HepG2 (cell line): ENCODE measurements at regions not wholly inside any gene's neighbourhood (a gene's known extent, or its start where the extent isn't known, plus 50 kb on each side); places are given as distances from the start of the nearest gene placed in this dataset.

Source experiments
- ATAC-seq: fragments of 200-7000 bp; cut with Tn5 transposase; 3 replicates; pipeline ENCODE4 v1.9.1; 2020; ENCODE audit warnings: mild to moderate bottlenecking, moderate library complexity
- BruUV-seq: library from RNA; stranded (reverse); fragments of 400-500 nt; replicated peaks from 2 replicates; lab custom pipeline; 2021; lab: Mats Ljungman, UMichigan
- CTCF ChIA-PET: fragments of 300-600 bp; formaldehyde crosslinking; extraction: SDS; loops from one replicate; lab custom pipeline; 2021; ENCODE audit warnings: low total read pairs, inconsistent platforms, low intra/inter-chr PET ratio; lab: Yijun Ruan, JAX
- POLR2A ChIA-PET: fragments of 350-600 bp; sonication (Branson Sonifier 250); formaldehyde crosslinking; loops from one replicate; lab custom pipeline; 2020; ENCODE audit warnings: antibody characterized with exemption, inconsistent platforms; lab: Yijun Ruan, JAX
- DNase-seq: peaks from one replicate; pipeline ENCODE4 v3.0.0-alpha.2; 2015; ENCODE audit warnings: low spot score
- FAIRE-seq: peaks from 3 replicates; lab custom pipeline; 2011; peaks lifted over from hg19 to GRCh38; lab: Jason Lieb, UNC
- H2AFZ ChIP-seq: one replicate; pipeline ENCODE4 v1.6.1; 2011; ENCODE audit warnings: low read length, inconsistent platforms
- H3K27ac ChIP-seq: fragments of 300-600 bp; 3 replicates; pipeline ENCODE4 v1.8.0; 2011; ENCODE audit warnings: mixed run types, mild to moderate bottlenecking, mixed read lengths, low read length, inconsistent platforms; ENCODE audit not compliant: insufficient read depth; ENCODE audit errors: extremely low read length
- H3K27me3 ChIP-seq, 2 experiments: fragments of 200-600 bp in 1 of 2; 2 replicates in 1 of 2; 3 replicates in 1 of 2; pipeline versions ENCODE4 v1.6.0 to v1.8.0; 2011; ENCODE audit warnings: low read length in 2 of 2, mild to moderate bottlenecking in 2 of 2, moderate library complexity in 2 of 2, inconsistent platforms in 1 of 2; ENCODE audit not compliant: insufficient read depth in 2 of 2, control insufficient read depth in 1 of 2
- H3K36me3 ChIP-seq, 2 experiments: fragments of 200-600 bp in 1 of 2; replicated peaks in 1 of 2; 2 replicates in 1 of 2; 3 replicates in 1 of 2; pipeline versions ENCODE4 v1.5.1 to v1.8.0; 2011; ENCODE audit warnings: low read length in 2 of 2, inconsistent platforms in 1 of 2; ENCODE audit not compliant: insufficient read depth in 2 of 2, control insufficient read depth in 1 of 2
- H3K4me1 ChIP-seq: 2 replicates; pipeline ENCODE4 v1.5.1; 2012; ENCODE audit warnings: low read length, inconsistent platforms; ENCODE audit not compliant: insufficient read depth
- H3K4me2 ChIP-seq: 2 replicates; pipeline ENCODE4 v1.6.0; 2011; ENCODE audit warnings: low read depth, low read length, inconsistent platforms
- H3K4me3 ChIP-seq, 3 experiments: fragments of 200-600 bp in 1 of 3; sonication (generic), shearing (Covaris generic) in 1 of 3; replicated peaks in 1 of 3; 2 replicates each; pipeline ENCODE4 v1.5.1; 2011 to 2016; ENCODE audit warnings: low read length in 3 of 3, inconsistent platforms in 2 of 3, low read depth in 2 of 3, mild to moderate bottlenecking in 2 of 3, control low read depth in 1 of 3, mixed read lengths in 1 of 3; ENCODE audit not compliant: insufficient read depth in 1 of 3
- H3K79me2 ChIP-seq: one replicate; pipeline ENCODE4 v1.6.1; 2011; ENCODE audit warnings: low read length, inconsistent platforms; ENCODE audit not compliant: insufficient read depth
- H3K9ac ChIP-seq: 2 replicates; pipeline ENCODE4 v1.6.0; 2011; ENCODE audit warnings: mild to moderate bottlenecking, low read depth, low read length, inconsistent platforms; ENCODE audit not compliant: insufficient read depth
- H3K9me3 ChIP-seq: 2 replicates; pipeline ENCODE4 v1.5.1; 2012; ENCODE audit warnings: mild to moderate bottlenecking, low read length
- H4K20me1 ChIP-seq: 2 replicates; pipeline ENCODE4 v1.6.0; 2011; ENCODE audit warnings: inconsistent platforms, mild to moderate bottlenecking, low read length, moderate library complexity; ENCODE audit not compliant: insufficient read depth
- ARHGAP35 ChIP-seq: sonication (generic); formaldehyde crosslinking; IDR thresholded peaks from 2 replicates; pipeline ENCODE4 v1.9.0; 2022; ENCODE audit warnings: mild to moderate bottlenecking, inconsistent platforms, moderate library complexity, missing genetic modification reagents, borderline replicate concordance
- CEBPZ ChIP-seq: IDR thresholded peaks from 2 replicates; pipeline ENCODE4 v1.6.1; 2012; ENCODE audit warnings: low read length, improper control_type of control experiment
- ETV6 ChIP-seq: sonication (generic); formaldehyde crosslinking; conservative IDR thresholded peaks from 2 replicates; pipeline ENCODE4 v1.4.0; 2020; ENCODE audit warnings: missing genetic modification reagents
- FUBP1 ChIP-seq: sonication (generic); formaldehyde crosslinking; IDR thresholded peaks from 2 replicates; pipeline ENCODE4 v1.5.1; 2020; ENCODE audit warnings: missing genetic modification reagents, mild to moderate bottlenecking, borderline replicate concordance
- GLMP ChIP-seq: sonication (generic); formaldehyde crosslinking; IDR thresholded peaks from 2 replicates; pipeline ENCODE4 v1.9.0; 2021; ENCODE audit warnings: missing genetic modification reagents, mild to moderate bottlenecking, borderline replicate concordance
- SKI ChIP-seq: fragments of 450-650 bp; IDR thresholded peaks from one replicate; pipeline ENCODE4 v1.6.1; 2018; ENCODE audit warnings: mild to moderate bottlenecking; ENCODE audit not compliant: partially characterized antibody
- SMARCC2 ChIP-seq: fragments of 450-650 bp; IDR thresholded peaks from 2 replicates; pipeline ENCODE4 v1.6.1; 2017; ENCODE audit warnings: antibody characterized with exemption, mild to moderate bottlenecking
- TFAP4 ChIP-seq: sonication (generic); IDR thresholded peaks from 2 replicates; pipeline ENCODE4 v1.6.1; 2016; ENCODE audit warnings: low read depth, borderline replicate concordance
- TFDP2 ChIP-seq: sonication (generic); formaldehyde crosslinking; IDR thresholded peaks from 2 replicates; pipeline ENCODE4 v1.4.0; 2020; ENCODE audit warnings: missing genetic modification reagents
- TRIM24 ChIP-seq: sonication (generic); formaldehyde crosslinking; IDR thresholded peaks from 2 replicates; pipeline ENCODE4 v1.8.0; 2022; ENCODE audit warnings: mild to moderate bottlenecking, missing genetic modification reagents
- U2AF1 ChIP-seq: fragments of 200-400 bp; formaldehyde crosslinking; optimal IDR thresholded peaks from 2 replicates; pipeline ENCODE3; 2017; ENCODE audit warnings: mild to moderate bottlenecking, low read depth, low read length
- ZBTB1 ChIP-seq: sonication (generic); formaldehyde crosslinking; IDR thresholded peaks from 2 replicates; pipeline ENCODE4 v1.4.0; 2020; ENCODE audit warnings: missing genetic modification reagents, borderline replicate concordance
- ZBTB7A ChIP-seq: sonication (generic); formaldehyde crosslinking; IDR thresholded peaks from 2 replicates; pipeline ENCODE4 v1.8.0; 2022; ENCODE audit warnings: mild to moderate bottlenecking, missing genetic modification reagents
- ZFP1 ChIP-seq: IDR thresholded peaks from 2 replicates; pipeline ENCODE4 v1.6.1; 2016
- ZFP90 ChIP-seq: sonication (generic); formaldehyde crosslinking; IDR thresholded peaks from 2 replicates; pipeline ENCODE4 v1.8.0; 2022; ENCODE audit warnings: missing genetic modification reagents, mild to moderate bottlenecking, inconsistent platforms, borderline replicate concordance
- ZNF256 ChIP-seq: sonication (generic); formaldehyde crosslinking; conservative IDR thresholded peaks from 2 replicates; pipeline ENCODE4 v1.4.0; 2020; ENCODE audit warnings: missing genetic modification reagents
- WGBS: methylation state at CpG from one replicate; pipeline ENCODE4 v1.1.6; 2017; ENCODE audit warnings: low lambda C conversion rate; 5-methylcytosine and 5-hydroxymethylcytosine counted together
- in situ Hi-C: cut with HindIII; loops from 2 replicates; pipeline ENCODE4 v1.10.0; 2017; ENCODE audit warnings: low pct_unique_long_range_greater_than_20kb; ENCODE audit not compliant: extremely low pct_ligation_motif_present
- intact Hi-C: fragments of 100-400 bp; cut with micrococcal nuclease; formaldehyde crosslinking; loops from one replicate; pipeline ENCODE4 v1.10.0; 2022; ENCODE audit not compliant: unreplicated experiment

- no peak for TF ChIP-seq ZBTB7A (CRISPR knock-in tag)
- TF ChIP-seq FUBP1: no peak
- TF ChIP-seq SMARCC2: no peak
- TF ChIP-seq ETV6 (CRISPR knock-in tag): no peak
- TF ChIP-seq U2AF1: no peak
- TF ChIP-seq CEBPZ: no peak
- TF ChIP-seq ZBTB1 (CRISPR knock-in tag): no peak
Observed at GRCh38 chr12:128109636-128110035, 157.3 kb upstream of the TMEM132C start (continued).

GRCh38 chr12:128111333-128111732 is 155.6 kb upstream of the TMEM132C start:
- H3K79me2 ChIP-seq: no peaks in the 10 kb centered on the region
- POLR2A ChIA-PET: no interaction called here
- H3K9me3 ChIP-seq: no peaks in the 10 kb centered on the region
- no peak overlapping the region for H3K4me2 ChIP-seq
- BruUV-seq: no TSS peak
- ATAC-seq (no peak), DNase-seq (no peak), FAIRE-seq (no peak)
- H3K27me3 ChIP-seq: no peaks in the 10 kb centered on the region
- 7% methylated on average over 3 of the region's 9 CpGs for WGBS
- in situ Hi-C loops (no loop called here), intact Hi-C loops (no loop called here)
- no peaks in the 10 kb centered on the region for H4K20me1 ChIP-seq
- no peak overlapping the region for H3K9ac ChIP-seq
- H2AFZ ChIP-seq: no peak overlapping the region
- no peaks in the 10 kb centered on the region for H3K36me3 ChIP-seq
- no peaks in the 10 kb centered on the region for H3K4me1 ChIP-seq
- H3K4me3 ChIP-seq: no peak overlapping the region
- CTCF ChIA-PET: no interaction called here
- H3K27ac ChIP-seq: no peak overlapping the region
- TF ChIP-seq GLMP (CRISPR knock-in tag): no peak
- TF ChIP-seq ZFP1: no peak
- TF ChIP-seq ZNF256 (CRISPR knock-in tag): no peak
- no peak for TF ChIP-seq SKI
- TF ChIP-seq TFAP4: no peak
- no peak for TF ChIP-seq TFDP2 (CRISPR knock-in tag)
- TF ChIP-seq TRIM24 (CRISPR knock-in tag): no peak
- TF ChIP-seq ZFP90 (CRISPR knock-in tag): no peak
- no peak for TF ChIP-seq ARHGAP35 (CRISPR knock-in tag)
